Iris pigment epithelial cell (primary cell): ENCODE measurements at regions not wholly inside any gene's neighbourhood (a gene's known extent, or its start where the extent isn't known, plus 50 kb on each side); places are given as distances from the start of the nearest gene placed in this dataset.
A peak's percentile ranks its signal among the peaks of the same experiment; 100 is the strongest.

Source experiments
- DNase-seq: peaks from one replicate; pipeline ENCODE4 v3.0.0-alpha.2; 2011; ENCODE audit warnings: low read depth

- no peak for DNase-seq
These were observed 259.9 kb downstream of the NDUFA10 start for GRCh38 chr2:239765076-239765845.

DNA sequence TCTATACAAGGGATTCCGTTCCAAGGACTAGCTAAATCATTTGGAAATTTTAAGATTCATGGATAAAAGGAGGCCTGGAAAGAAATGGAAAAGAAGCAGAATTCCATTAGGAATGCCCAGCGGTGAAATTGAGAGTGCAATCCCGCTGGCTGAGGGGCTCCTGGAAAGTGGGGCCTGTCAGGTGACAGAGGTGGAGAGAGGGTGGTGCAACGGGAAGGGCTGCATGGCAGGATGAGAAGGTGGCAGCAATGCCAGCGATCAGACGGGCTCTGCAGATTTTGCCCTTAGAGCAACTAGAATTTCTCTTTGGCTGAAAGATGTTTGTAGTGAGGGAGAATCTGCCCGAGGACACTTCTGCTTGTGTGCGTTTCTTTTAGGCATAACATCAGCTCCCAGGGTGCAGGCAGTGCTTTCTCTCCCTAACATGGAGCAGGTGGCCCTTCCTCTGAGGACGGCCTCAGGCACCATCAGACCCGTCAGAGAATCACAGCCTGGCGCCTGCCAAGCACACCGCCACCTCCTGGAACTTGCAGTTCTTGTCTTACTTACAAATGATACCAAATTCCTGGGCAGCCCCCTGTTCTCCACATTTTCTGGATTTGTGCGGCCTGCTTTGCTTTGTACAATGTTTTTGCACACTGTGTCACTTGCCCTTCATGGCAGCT is 261.6 kb downstream of the NDUFA10 start:
- no peak for DNase-seq

GRCh38 chr2:239762655-239763269 is 262.4 kb downstream of the NDUFA10 start:
- no peak for DNase-seq

DNA sequence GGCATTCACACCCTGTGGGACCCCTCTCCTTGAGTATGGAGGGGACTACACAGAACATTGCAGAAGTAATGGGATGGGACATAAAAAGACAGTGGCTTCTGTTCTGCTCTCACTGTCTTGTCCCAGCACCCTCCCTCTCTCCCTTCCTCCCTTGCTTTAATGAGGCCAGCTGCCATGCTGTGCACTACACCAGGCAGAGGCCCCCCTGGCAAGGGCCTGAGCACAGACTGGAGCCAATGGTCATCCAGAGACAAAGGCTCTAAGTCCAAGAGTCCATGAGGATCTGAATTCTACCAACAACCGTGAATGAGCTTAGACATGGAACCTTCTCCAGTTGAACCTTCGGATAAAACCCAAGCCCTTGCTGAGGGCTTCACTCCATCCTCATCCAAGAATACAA is 263.0 kb downstream of the NDUFA10 start:
- DNase-seq, result no peak

- DNase-seq, result no peak
These were observed 264.5 kb downstream of the NDUFA10 start for GRCh38 chr2:239760596-239760995.

DNA sequence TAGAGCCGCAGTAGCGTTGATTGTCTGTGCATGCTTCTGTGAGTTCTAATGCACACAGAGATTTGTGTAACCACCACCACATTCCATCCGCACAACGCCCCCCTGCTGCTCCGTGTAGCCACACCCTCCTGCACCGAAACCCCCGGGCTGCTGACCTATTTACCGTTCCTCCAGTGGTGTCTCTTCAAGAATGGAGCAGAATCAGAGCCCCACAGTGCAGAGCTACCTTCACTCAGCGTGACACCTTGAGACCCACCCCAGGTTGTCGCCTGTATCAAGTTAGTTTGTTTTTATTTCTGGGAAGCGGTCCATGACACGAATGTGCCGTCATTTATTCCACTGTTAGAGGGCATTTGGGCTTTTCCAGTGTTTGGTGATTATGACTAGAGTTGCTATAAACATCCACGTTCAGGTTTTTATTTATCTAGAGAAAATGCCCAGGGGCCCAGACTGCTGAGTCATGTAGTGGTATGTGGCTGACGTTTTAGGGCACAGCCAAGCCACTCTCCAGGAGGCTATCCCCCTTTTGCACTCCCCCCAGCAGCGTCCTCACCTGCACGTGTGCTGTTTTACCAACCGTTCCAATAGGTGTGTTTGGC is 266.8 kb downstream of the NDUFA10 start:
- peak; percentile 30 for DNase-seq

GRCh38 chr2:239756790-239757760 is 268.1 kb downstream of the NDUFA10 start:
- DNase-seq, result peak; percentile 2

DNA sequence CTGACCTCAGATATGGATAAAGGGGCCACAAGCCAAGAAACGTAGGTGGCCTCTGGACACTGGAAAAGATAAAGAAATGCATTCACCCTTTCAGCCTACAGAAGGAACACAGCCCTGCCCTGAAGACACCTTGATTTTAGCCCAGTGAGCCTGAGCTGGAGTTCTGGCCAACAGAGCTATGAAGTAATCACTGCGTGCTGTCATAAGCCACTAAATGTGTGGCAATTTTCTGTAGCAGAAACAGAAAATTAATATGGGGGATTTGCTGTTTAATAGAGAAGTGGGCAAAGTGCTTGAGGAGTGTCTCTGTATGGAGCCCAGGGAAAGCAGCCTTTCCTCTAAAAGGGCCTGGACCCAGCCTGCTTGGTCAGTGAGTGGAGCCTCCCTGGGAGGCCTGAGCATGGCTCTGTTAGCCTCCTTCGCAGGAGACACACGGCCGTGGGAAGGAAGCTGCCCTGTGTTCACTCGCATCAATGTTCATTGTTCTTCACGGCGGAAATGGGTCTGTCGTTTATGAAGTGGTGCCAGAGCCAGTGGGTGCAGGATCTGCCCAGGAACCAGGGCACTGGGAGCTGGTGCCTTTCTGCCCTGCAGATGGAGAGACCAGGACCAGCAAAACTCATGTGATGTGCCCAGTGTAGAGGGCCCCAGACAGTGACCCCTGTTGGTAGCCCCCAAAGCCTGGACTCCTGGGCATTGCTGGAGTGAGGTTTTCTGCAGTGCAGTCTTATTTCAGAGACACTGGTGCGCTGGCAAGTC is 268.9 kb downstream of the NDUFA10 start:
- no peak for DNase-seq

- DNase-seq, result no peak
These were observed 271.7 kb downstream of the NDUFA10 start for GRCh38 chr2:239753401-239753837.

GRCh38 chr2:239752951-239753350 is 272.2 kb downstream of the NDUFA10 start:
- no peak for DNase-seq

- no peak for DNase-seq
These were observed 273.3 kb downstream of the NDUFA10 start for GRCh38 chr2:239751679-239752355.

- DNase-seq, result no peak
These were observed 274.0 kb downstream of the NDUFA10 start for GRCh38 chr2:239750929-239751678.

GRCh38 chr2:239750045-239750835 is 274.9 kb downstream of the NDUFA10 start:
- DNase-seq, result no peak

DNA sequence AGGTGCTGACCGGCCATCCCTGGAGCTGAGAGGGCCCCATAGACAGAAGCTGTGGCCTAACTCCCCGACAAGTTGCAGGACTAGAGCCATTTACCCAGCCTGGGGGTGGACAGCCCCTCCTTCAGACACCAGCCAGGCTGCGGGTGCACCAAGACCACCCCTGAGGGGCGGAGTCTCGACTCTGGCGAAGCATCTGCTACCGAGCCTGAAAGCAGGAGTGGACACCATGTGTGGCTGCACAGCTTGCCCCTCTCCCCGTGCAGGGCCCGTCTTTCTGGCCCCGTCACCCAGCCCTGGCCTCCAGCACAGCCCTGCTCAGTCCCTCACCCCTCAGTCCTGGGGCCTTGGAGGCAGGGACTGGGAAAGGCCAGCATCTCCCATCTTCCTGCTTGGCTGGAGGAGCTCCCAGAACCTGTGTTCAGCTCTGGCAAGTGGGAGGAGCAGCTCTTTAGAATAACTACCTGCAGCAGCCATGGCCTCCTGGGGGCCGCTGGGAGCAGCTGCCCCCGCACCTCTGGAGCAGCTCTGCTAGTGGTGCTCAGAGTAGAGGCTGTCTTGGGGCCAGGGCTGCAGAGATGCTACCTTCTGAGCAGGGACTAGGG is 275.8 kb downstream of the NDUFA10 start:
- no peak for DNase-seq

- no peak for DNase-seq
These were observed 276.3 kb downstream of the NDUFA10 start for GRCh38 chr2:239748811-239749210.

GRCh38 chr2:239747771-239748170 is 277.4 kb downstream of the NDUFA10 start:
- no peak for DNase-seq

- no peak for DNase-seq
These were observed 277.9 kb downstream of the NDUFA10 start for GRCh38 chr2:239747274-239747673.

GRCh38 chr2:239746559-239747246 is 278.4 kb downstream of the NDUFA10 start:
- no peak for DNase-seq
